ENCODE measurements at regions not wholly inside any gene's neighbourhood (a gene's known extent, or its start where the extent isn't known, plus 50 kb on each side); places are given as distances from the start of the nearest gene placed in this dataset.

DNA sequence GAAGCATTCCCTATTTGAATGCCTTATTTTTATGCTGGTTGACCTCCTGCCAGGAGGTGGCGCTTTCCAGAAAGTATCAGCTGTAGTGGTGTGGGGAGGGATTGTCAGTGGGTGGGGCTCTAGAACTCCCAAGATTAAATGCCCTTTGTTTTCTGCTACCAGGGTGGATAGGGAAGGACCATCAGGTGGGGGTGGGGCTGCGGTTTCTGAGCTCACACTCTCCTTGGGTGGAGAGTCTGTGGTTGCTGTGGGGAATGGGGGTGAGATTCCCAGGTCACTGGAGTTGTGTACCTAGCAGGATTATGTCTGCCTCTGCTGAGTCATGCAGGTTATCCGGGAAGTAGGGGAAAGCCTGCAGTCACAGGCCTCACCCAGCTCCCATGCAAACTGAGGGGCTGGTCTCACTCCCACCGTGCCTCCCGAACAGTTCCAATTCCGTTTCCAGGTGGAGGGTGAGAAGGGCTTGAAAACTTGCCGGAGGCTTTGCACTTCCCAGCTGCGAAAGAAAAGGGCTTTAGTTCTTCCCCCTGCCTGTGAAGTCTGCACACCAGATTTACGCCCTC is 68.3 kb downstream of the ALG10B start:
- H3K4me2 ChIP-seq, result peak overlapping the region; percentile 86
- H3K4me3 ChIP-seq, result peak overlapping the region; percentile 44; the same call in 1 of the 2 replicates
- ChIA-PET CTCF (interaction anchor here (0.6 to 2.1 kb wide), 6 partner anchors 8 to 521 kb away, joined by 3 to 11 read pairs (median 4); partner anchors contain the start of gene CPNE8), POLR2A (ENCODE audit: unreplicated experiment) (interaction anchor here (0.8 to 1.6 kb wide), 2 partner anchors 520 to 522 kb away, joined by 3 to 18 read pairs; partner anchors contain the start of gene CPNE8)
- peak; percentile 91 to 97 for DNase-seq
- H4K20me1 ChIP-seq (ENCODE audit: insufficient read depth), result no peaks in the 10 kb centered on the region
- no peaks in the 10 kb centered on the region for H3K79me2 ChIP-seq (ENCODE audit: low read depth)
- TF ChIP-seq CTCF (conservative IDR thresholded peaks at IDR 0.05), result peak; percentile 87
- no peak for TF ChIP-seq EZH2 (IDR thresholded peaks at IDR 0.05; ENCODE audit: low read depth)
- H3K27me3 ChIP-seq (ENCODE audit: insufficient read depth, low read depth), result no peaks in the 10 kb centered on the region
- intact Hi-C loops (cut with micrococcal nuclease; ENCODE audit: unreplicated experiment), result loop anchor here (1.0 to 10.0 kb wide), 6 partner anchors 123 to 718 kb away; no protein-coding TSS in a partner anchor
- H2AFZ ChIP-seq, result peak overlapping the region; percentile 79
- no peaks in the 10 kb centered on the region for H3K36me3 ChIP-seq (ENCODE audit: low read depth)
- H3F3A ChIP-seq (ENCODE audit: insufficient read depth, low read depth), result peaks cover 22% of the 10 kb centered on the region
- H3K4me1 ChIP-seq (replicated peaks; ENCODE audit: insufficient read depth), result peaks cover 37% of the 10 kb centered on the region
- H3K9me2 ChIP-seq (ENCODE audit: insufficient read depth), result no peaks in the 10 kb centered on the region
- H3K9me3 ChIP-seq (ENCODE audit: insufficient read depth, low read depth), result peaks cover 16% of the 10 kb centered on the region
- BruUV-seq (replicated peaks), result TSS peak; percentile 33
- H3K27ac ChIP-seq, result peak overlapping the region; percentile 98

- Histone ChIP-seq H3K9me3 (ENCODE audit: insufficient read depth, low read depth) (peaks cover 16% of the 10 kb centered on the region), H4K20me1 (ENCODE audit: insufficient read depth) (no peaks in the 10 kb centered on the region), H3K4me3 (peak overlapping the region; percentile 44; the same call in 1 of the 2 replicates), H3K36me3 (ENCODE audit: low read depth) (no peaks in the 10 kb centered on the region), H3K27ac (peak overlapping the region; percentile 98), H3K79me2 (ENCODE audit: low read depth) (no peaks in the 10 kb centered on the region), H3K27me3 (ENCODE audit: insufficient read depth, low read depth) (no peaks in the 10 kb centered on the region), H3F3A (ENCODE audit: insufficient read depth, low read depth) (peaks cover 22% of the 10 kb centered on the region), H3K4me2 (peak overlapping the region; percentile 86), H3K9me2 (ENCODE audit: insufficient read depth) (no peaks in the 10 kb centered on the region), H3K4me1 (replicated peaks; ENCODE audit: insufficient read depth) (peaks cover 38% of the 10 kb centered on the region), H2AFZ (peak overlapping the region; percentile 79)
- DNase-seq, result peak in 1 of 2 experiments; percentile 43
- ChIA-PET CTCF (interaction anchor here (0.6 to 2.1 kb wide), 4 partner anchors 7 to 521 kb away, joined by 3 to 11 read pairs (median 3); partner anchors contain the start of gene CPNE8), POLR2A (ENCODE audit: unreplicated experiment) (interaction anchor here (0.6 to 1.6 kb wide), 4 partner anchors 42 to 521 kb away, joined by 3 to 18 read pairs (median 6); partner anchors contain the start of gene CPNE8)
- TSS peak; percentile 97 for BruUV-seq (replicated peaks)
- intact Hi-C loops (cut with micrococcal nuclease; ENCODE audit: unreplicated experiment), result loop anchor here (1.0 to 10.0 kb wide), 5 partner anchors 123 to 718 kb away; no protein-coding TSS in a partner anchor
- TF ChIP-seq CTCF (conservative IDR thresholded peaks at IDR 0.05) (no peak), EZH2 (IDR thresholded peaks at IDR 0.05; ENCODE audit: low read depth) (no peak)
Measured at GRCh38 chr12:38385486-38385885, 68.9 kb downstream of the ALG10B start.

GRCh38 chr12:38386205-38386985 is 69.8 kb downstream of the ALG10B start:
- Histone ChIP-seq H3K4me1 (replicated peaks; ENCODE audit: insufficient read depth) (peaks cover 39% of the 10 kb centered on the region), H3K27ac (peak overlapping the region; percentile 98), H4K20me1 (ENCODE audit: insufficient read depth) (no peaks in the 10 kb centered on the region), H3K9me2 (ENCODE audit: insufficient read depth) (no peaks in the 10 kb centered on the region), H3K4me3 (peak overlapping the region; percentile 44; the same call in 1 of the 2 replicates), H3K9me3 (ENCODE audit: insufficient read depth, low read depth) (peaks cover 14% of the 10 kb centered on the region), H2AFZ (no peak overlapping the region), H3K27me3 (ENCODE audit: insufficient read depth, low read depth) (no peaks in the 10 kb centered on the region), H3K79me2 (ENCODE audit: low read depth) (no peaks in the 10 kb centered on the region), H3K4me2 (peak overlapping the region; percentile 86), H3K36me3 (ENCODE audit: low read depth) (no peaks in the 10 kb centered on the region), H3F3A (ENCODE audit: insufficient read depth, low read depth) (peaks cover 22% of the 10 kb centered on the region)
- TF ChIP-seq EZH2 (IDR thresholded peaks at IDR 0.05; ENCODE audit: low read depth), result no peak
- no peak for TF ChIP-seq CTCF (conservative IDR thresholded peaks at IDR 0.05)
- intact Hi-C loops (cut with micrococcal nuclease; ENCODE audit: unreplicated experiment), result loop anchor here (5.0 to 10.0 kb wide), 3 partner anchors 158 to 249 kb away; no protein-coding TSS in a partner anchor
- no TSS peak for BruUV-seq (replicated peaks)
- CTCF ChIA-PET, result no interaction called here
- peak; percentile 0 to 62 for DNase-seq
- POLR2A ChIA-PET (ENCODE audit: unreplicated experiment), result no interaction called here

Measured in PC-9 (cell line).